GM18520 (cell line): ENCODE measurements at regions not wholly inside any gene's neighbourhood (a gene's known extent, or its start where the extent isn't known, plus 50 kb on each side); places are given as distances from the start of the nearest gene placed in this dataset.

Experiments
- ATAC-seq: cut with Tn5 transposase; IDR thresholded peaks from one replicate; pipeline ENCODE4 v1.9.1; 2021; ENCODE audit not compliant: unreplicated experiment

GRCh38 chr12:91868054-91868453 lies 277.6 kb downstream of the BTG1 start:
- no peak for ATAC-seq

GRCh38 chr12:91866566-91866965 lies 279.1 kb downstream of the BTG1 start:
- ATAC-seq: no peak

- no peak for ATAC-seq
These were observed 281.9 kb downstream of the BTG1 start for GRCh38 chr12:91863702-91864101.

- ATAC-seq: no peak
These were observed 284.1 kb downstream of the BTG1 start for GRCh38 chr12:91861554-91861953.

- no peak for ATAC-seq
These were observed 286.3 kb downstream of the BTG1 start for GRCh38 chr12:91859347-91859746.

- no peak for ATAC-seq
These were observed 287.7 kb downstream of the BTG1 start for GRCh38 chr12:91857813-91858542.

GRCh38 chr12:91854725-91855124 lies 290.9 kb downstream of the BTG1 start:
- no peak for ATAC-seq

- no peak for ATAC-seq
These were observed 292.1 kb downstream of the BTG1 start for GRCh38 chr12:91853350-91854127.

- ATAC-seq: no peak
These were observed 293.0 kb downstream of the BTG1 start for GRCh38 chr12:91852634-91853033.

- peak; percentile 63 for ATAC-seq
These were observed 293.7 kb downstream of the BTG1 start for GRCh38 chr12:91851741-91852477.

- no peak for ATAC-seq
These were observed 299.1 kb downstream of the BTG1 start for GRCh38 chr12:91846466-91847055.

- ATAC-seq: no peak
These were observed 300.3 kb downstream of the BTG1 start for GRCh38 chr12:91845365-91845764.

- no peak for ATAC-seq
These were observed 303.8 kb downstream of the BTG1 start for GRCh38 chr12:91841822-91842221.

- ATAC-seq: no peak
These were observed 308.9 kb downstream of the BTG1 start for GRCh38 chr12:91836696-91837095.

GRCh38 chr12:91836264-91836663 lies 309.4 kb downstream of the BTG1 start:
- ATAC-seq: no peak

GRCh38 chr12:91835693-91836092 lies 310.0 kb downstream of the BTG1 start:
- no peak for ATAC-seq

GRCh38 chr12:91833780-91834359 lies 311.8 kb downstream of the BTG1 start:
- ATAC-seq: no peak

- ATAC-seq: no peak
These were observed 319.6 kb downstream of the BTG1 start for GRCh38 chr12:91825999-91826398.

GRCh38 chr12:91824991-91825390 lies 320.7 kb downstream of the BTG1 start:
- no peak for ATAC-seq

GRCh38 chr12:91819132-91819447 lies 326.6 kb downstream of the BTG1 start:
- ATAC-seq: no peak
